HG03280 (cell line): ENCODE measurements at regions not wholly inside any gene's neighbourhood (a gene's known extent, or its start where the extent isn't known, plus 50 kb on each side); places are given as distances from the start of the nearest gene placed in this dataset.

Source experiments
- ATAC-seq: cut with Tn5 transposase; IDR thresholded peaks from one replicate; pipeline ENCODE4 v1.9.1; 2021; ENCODE audit warnings: mild to moderate bottlenecking, moderate library complexity; ENCODE audit not compliant: unreplicated experiment

- ATAC-seq = no peak
Measured at GRCh38 chr20:9981829-9982228, 53.0 kb upstream of the ANKEF1 start.

GRCh38 chr20:9978397-9979004, 56.3 kb upstream of the ANKEF1 start:
- peak; percentile 96 for ATAC-seq

- no peak for ATAC-seq
Measured at GRCh38 chr20:9977629-9978028, 57.2 kb upstream of the ANKEF1 start.

GRCh38 chr20:9974324-9974723, 60.5 kb upstream of the ANKEF1 start:
- no peak for ATAC-seq

DNA sequence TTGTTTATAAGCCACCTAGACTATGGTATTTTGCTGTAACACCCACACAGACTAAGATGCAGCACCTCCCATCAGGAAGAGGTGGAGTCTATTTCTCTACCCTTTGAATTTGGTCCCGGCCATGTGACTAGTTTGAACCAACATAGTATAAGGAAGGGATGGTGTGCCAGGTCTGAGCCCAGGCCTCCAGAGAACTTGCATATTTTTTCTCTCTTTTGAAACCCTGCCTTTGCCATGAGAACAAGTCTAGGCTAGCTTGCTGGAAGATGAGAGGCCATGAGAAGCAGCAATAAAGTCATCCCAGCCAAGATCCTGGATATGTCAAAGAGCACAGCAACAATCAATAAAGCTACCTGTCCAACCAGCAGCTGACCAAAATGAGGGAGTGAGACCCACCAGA, 63.0 kb upstream of the ANKEF1 start:
- no peak for ATAC-seq

GRCh38 chr20:9969626-9970025, 65.2 kb upstream of the ANKEF1 start:
- no peak for ATAC-seq

GRCh38 chr20:9968015-9968414, 66.8 kb upstream of the ANKEF1 start:
- no peak for ATAC-seq

DNA sequence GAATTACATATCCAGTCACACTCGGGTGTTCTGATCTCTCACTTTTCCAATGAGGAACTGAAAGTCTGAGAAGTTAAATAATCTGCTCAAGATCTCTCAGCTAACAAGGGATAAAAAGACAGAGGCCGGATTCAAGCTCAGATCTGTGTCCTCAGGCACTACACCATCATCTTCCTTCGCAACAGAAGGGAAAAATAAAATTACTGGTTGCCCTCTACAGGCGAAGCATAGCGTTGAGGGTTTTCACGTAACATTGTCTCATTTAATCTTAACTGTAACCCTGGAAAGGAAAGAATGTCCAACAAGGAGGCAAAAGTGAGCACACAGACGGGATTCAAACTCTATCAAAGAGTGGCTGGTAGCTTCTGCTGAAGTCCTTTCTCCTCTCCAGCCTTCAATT, 67.8 kb upstream of the ANKEF1 start:
- ATAC-seq = no peak

GRCh38 chr20:9963029-9963428, 71.8 kb upstream of the ANKEF1 start:
- no peak for ATAC-seq

- ATAC-seq = no peak
Measured at GRCh38 chr20:9958693-9959092, 76.1 kb upstream of the ANKEF1 start.

DNA sequence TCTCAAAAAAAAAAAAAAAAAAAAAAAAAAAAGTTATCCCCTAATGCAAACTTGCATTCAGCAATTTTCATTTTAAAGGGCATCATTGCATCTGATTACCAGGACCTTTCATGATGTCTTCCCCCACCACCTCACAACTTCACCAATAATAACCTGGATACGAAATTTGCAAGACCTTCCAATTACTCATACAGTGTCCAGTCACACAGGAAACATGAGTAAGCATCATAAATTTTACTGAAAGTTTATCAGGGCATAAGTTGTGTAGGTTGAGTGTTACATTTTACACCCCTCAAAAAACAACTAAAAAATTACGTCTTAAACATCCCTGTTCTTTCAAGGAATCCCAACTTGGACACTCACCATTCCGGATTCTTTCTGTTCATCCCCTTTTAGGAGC, 79.1 kb upstream of the ANKEF1 start:
- ATAC-seq = no peak

DNA sequence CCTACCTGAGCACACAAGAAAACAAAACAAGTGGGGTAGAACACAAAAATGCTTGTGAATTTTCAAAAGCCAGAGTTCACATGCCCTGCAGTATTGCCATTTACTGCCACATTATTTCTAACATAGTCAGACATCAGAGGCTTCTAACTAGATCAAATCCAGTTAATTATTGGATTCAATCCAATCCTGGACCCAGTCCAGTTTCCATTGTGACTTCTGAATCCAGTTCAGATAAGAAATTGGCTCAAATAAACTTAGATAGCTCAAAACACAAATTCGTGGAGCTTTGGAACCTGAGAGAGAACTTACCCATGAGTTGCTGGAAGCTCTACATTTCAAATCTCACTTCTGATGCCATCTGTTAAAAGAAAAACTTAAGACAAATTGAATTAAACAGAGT, 85.2 kb upstream of the ANKEF1 start:
- ATAC-seq = no peak

DNA sequence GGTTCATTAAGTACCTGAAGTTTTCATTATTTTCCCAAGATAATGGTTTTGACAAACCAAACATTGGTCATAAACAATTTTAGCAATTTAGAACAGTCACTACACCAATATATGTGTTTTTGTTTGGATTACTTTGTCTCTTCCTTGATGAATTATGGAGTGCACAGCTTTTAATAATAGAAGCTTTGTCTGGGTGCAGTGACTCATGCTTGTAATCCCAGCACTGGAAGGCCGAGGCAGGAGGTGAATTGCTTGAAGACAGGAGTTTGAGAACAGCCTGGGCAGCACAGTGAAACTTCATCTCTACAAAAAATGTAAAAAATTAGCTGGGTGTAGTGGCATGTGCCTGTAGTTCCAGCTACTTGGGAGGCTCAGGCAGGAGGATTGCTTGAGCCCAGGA, 89.4 kb upstream of the ANKEF1 start:
- no peak for ATAC-seq

DNA sequence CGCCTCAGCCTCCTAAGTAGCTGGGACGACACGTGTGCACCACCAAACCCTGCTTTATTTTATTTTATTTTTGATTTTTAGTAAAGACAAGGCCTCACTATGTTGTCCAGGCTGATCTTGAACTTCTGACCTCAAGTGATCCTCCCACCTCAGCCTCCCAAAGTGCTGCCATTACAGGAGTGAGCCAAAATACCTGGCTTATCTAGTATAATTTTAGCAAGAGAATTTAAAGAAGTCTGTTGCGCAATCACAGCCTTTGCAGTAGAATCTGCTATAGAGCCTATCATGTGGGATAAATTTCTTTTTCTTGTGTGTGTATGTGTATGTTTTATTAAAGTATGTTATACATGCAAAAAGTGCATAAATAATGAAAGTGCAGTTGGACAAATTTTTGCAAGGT, 92.1 kb upstream of the ANKEF1 start:
- no peak for ATAC-seq

DNA sequence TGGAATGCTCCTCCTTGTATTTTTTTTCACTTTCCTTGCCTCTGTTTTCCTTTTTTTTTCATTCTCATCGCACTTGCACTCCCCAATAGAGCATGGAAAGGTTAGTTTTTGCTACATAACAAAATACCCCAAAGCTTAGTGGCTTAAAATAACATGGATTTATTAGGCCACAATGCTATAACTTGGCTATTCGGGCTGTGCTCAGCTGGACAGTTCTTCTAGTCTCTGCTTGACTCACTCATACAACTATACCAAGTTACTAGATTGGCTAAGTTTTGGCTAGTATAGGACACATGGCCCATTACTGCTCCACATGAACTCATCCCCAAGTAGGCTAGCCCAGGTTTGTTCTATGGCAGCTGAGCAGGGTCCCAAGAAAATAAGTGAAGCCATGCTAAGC, 94.5 kb upstream of the ANKEF1 start:
- no peak for ATAC-seq

DNA sequence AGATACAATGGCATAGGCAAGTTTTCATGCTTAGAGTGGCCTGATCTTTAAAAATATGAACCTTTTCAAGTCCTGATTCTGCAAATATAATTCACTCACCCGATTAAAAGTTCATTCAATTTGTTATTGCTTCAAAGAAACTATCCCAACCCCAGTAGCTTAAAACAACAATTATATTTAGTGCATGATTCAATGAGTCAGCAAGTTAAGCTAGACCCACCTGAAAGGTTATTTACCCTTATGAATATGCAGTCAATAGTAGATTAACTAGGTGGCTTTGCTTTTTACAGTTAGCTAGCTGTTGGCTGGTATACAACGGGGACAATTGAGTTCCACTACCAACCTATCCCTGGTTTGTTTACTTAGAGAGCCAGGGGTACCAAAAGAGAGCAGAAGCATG, 95.6 kb upstream of the ANKEF1 start:
- no peak for ATAC-seq

DNA sequence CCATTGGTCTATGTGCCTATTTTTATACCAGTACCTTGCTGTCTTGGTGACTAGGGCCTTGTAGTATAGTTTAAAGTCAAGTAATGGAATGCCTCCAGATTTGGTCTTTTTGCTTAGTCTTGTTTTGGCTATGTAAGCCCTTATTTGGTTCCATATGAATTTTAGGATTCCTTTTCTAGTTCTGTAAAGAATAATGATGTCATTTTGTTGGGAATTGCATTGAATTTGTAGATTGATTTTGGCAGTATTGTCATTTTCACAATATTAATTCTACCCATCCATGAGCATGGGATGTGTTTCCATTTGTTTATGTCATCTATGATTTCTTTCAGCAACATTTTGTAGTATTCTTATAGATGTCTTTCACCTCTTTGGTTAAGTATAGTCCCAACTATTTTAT, 96.4 kb upstream of the PAK5 start:
- ATAC-seq = no peak

- ATAC-seq = no peak
Measured at GRCh38 chr20:9930142-9930541, 91.3 kb upstream of the PAK5 start.

DNA sequence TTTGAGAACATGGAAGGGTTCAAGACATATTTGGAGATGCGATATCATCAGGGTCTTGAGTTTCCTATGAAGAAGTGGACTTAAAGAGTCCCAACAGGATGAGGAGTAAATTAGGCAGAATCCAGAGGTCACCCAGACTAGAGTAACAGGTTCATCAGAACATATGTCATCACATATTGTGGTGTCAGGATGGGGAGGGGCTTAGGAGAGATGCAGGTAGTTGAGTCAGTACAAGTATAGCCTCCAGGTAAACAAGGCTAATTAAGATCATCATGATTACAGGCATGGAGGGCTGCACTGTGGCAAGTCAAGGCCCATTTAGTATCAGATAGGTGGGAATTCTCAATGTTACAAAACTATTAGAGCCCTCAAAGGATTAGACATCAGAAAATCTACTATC, 90.1 kb upstream of the PAK5 start:
- ATAC-seq = no peak

GRCh38 chr20:9928281-9928737, 89.4 kb upstream of the PAK5 start:
- peak; percentile 84 for ATAC-seq

DNA sequence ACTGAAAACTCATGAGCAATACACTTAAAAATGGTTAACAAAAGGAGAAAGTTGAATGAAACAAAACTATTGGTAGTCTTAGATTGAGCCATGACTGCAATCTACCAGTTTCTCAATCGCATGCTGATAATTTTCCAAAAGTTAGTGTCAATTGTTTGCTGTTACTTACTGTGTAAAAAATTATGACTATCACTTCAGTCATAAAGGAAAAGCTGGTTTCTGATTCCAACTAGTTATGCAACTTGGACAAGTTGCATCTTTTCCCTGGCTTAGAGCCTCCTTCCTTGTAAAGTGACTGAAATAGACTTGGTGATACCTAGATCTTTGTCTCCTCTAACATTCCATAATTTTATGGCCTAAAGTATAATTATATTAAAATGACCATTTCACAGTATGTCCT, 88.3 kb upstream of the PAK5 start:
- ATAC-seq = no peak

GRCh38 chr20:9926476-9926875, 87.6 kb upstream of the PAK5 start:
- ATAC-seq = no peak

GRCh38 chr20:9926007-9926406, 87.1 kb upstream of the PAK5 start:
- ATAC-seq = no peak

DNA sequence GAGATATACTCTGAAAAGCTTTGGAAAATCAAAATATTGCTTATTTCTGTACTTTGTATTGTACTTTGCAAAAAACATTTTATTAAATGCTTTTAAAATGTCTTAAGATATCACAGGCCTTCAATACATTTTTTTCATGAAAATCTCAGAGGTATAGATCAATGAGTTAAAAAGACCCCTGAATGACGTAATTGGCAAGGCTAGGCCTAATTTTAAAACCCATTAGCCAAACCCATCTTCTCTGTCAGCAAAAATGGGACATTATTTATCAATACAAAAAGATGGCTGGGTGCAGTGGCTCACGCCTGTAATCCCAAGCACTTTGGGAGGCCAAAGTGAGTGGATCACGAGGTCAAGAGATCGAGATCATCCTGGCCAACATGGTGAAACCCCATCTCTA, 84.8 kb upstream of the PAK5 start:
- no peak for ATAC-seq
